Esophagus squamous epithelium (tissue), 5 donors: ENCODE measurements at regions not wholly inside any gene's neighbourhood (a gene's known extent, or its start where the extent isn't known, plus 50 kb on each side); places are given as distances from the start of the nearest gene placed in this dataset.

Experiments used
- DNase-seq: peaks from one replicate; lab custom pipeline; 2025; lab: John Stamatoyannopoulos, UW
- H3K27ac ChIP-seq, 4 donors: fragments of 200-600 bp; sonication (generic); one replicate each; pipeline ENCODE4 v1.5.1; 2016 to 2019; ENCODE audit warnings: mild to moderate bottlenecking in 1 of 4
- H3K27me3 ChIP-seq, 4 donors: fragments of 200-600 bp; sonication (generic); 1 replicate in 3 of 4; 2 replicates in 1 of 4; pipeline versions ENCODE4 v1.5.1 to v1.6.0; 2017 to 2021; ENCODE audit warnings: antibody characterized with exemption in 1 of 4
- H3K36me3 ChIP-seq, 3 donors: fragments of 200-600 bp; sonication (generic); one replicate each; pipeline ENCODE4 v1.5.1; 2016 to 2019
- H3K4me1 ChIP-seq, 3 donors: fragments of 200-600 bp; sonication (generic); one replicate each; pipeline ENCODE4 v1.5.1; 2017 to 2019
- H3K4me3 ChIP-seq, 4 donors: fragments of 200-600 bp; sonication (generic); 1 replicate in 3 of 4; 2 replicates in 1 of 4; pipeline ENCODE4 v1.5.1; 2016 to 2019; ENCODE audit warnings: mild to moderate bottlenecking in 2 of 4, moderate library complexity in 1 of 4
- H3K9me3 ChIP-seq, 3 donors: fragments of 200-600 bp; sonication (generic); one replicate each; pipeline ENCODE4 v1.5.1; 2016 to 2019
- CTCF ChIP-seq, 6 experiments: fragments of 450-650 bp in 4 of 6; fragments of 200-600 bp in 2 of 6; sonication (generic) in 2 of 6; IDR thresholded peaks; one replicate each; pipeline ENCODE4 v1.5.1; 2016 to 2019; ENCODE audit warnings: antibody characterized with exemption in 6 of 6, mild to moderate bottlenecking in 4 of 6, moderate library complexity in 4 of 6
- POLR2A ChIP-seq, 4 donors: fragments of 450-650 bp; IDR thresholded peaks; one replicate each; pipeline ENCODE4 v1.6.1; 2017; ENCODE audit warnings: antibody characterized with exemption in 4 of 4, mild to moderate bottlenecking in 4 of 4, moderate library complexity in 3 of 4
- WGBS, 2 donors: methylation state at CpG; one replicate each; pipeline ENCODE4 v1.1.5; 2018; 5-methylcytosine and 5-hydroxymethylcytosine counted together
- intact Hi-C: fragments of 100-400 bp; cut with DNase I; formaldehyde crosslinking; loops from one replicate; pipeline ENCODE4 v1.15.0; 2022
- donor health status: DM: yes; HTN: yes; CAD: no.

GRCh38 chr12:45634273-45634917 lies 95.1 kb upstream of the ARID2 start:
- Histone ChIP-seq H3K4me1 (no peaks in the 10 kb centered on the region), H3K27ac (no peak overlapping the region), H3K27me3 (no peaks in the 10 kb centered on the region), H3K36me3 (no peaks in the 10 kb centered on the region), H3K9me3 (no peaks in the 10 kb centered on the region), H3K4me3 (no peak overlapping the region)
- intact Hi-C loops = no loop called here
- no peak for DNase-seq
- TF ChIP-seq POLR2A (IDR thresholded peaks at IDR 0.05) = no peak
- no peak for TF ChIP-seq CTCF (IDR thresholded peaks at IDR 0.05)
- 72 to 83% methylated on average over 6 of the region's 6 CpGs for WGBS, 2 donors

GRCh38 chr12:45637242-45637641 lies 92.3 kb upstream of the ARID2 start:
- Histone ChIP-seq H3K4me3 (no peak overlapping the region), H3K27ac (no peak overlapping the region), H3K4me1 (no peaks in the 10 kb centered on the region), H3K36me3 (no peaks in the 10 kb centered on the region), H3K27me3 (no peaks in the 10 kb centered on the region), H3K9me3 (no peaks in the 10 kb centered on the region)
- TF ChIP-seq POLR2A (IDR thresholded peaks at IDR 0.05) (no peak), CTCF (IDR thresholded peaks at IDR 0.05) (no peak)
- intact Hi-C loops = no loop called here
- 68 to 88% methylated on average over 2 of the region's 2 CpGs for WGBS, 2 donors
- no peak for DNase-seq

- no peak for DNase-seq
- Histone ChIP-seq H3K27me3 (no peaks in the 10 kb centered on the region), H3K36me3 (no peaks in the 10 kb centered on the region), H3K27ac (no peak overlapping the region), H3K9me3 (no peaks in the 10 kb centered on the region), H3K4me3 (no peak overlapping the region), H3K4me1 (no peaks in the 10 kb centered on the region)
- TF ChIP-seq POLR2A (IDR thresholded peaks at IDR 0.05) (no peak), CTCF (IDR thresholded peaks at IDR 0.05) (no peak)
- intact Hi-C loops = no loop called here
- WGBS, 2 donors = 63 to 74% methylated on average over 1 of the region's 1 CpG
These were observed 91.8 kb upstream of the ARID2 start for GRCh38 chr12:45637706-45638105.

- intact Hi-C loops = no loop called here
- H3K4me3 ChIP-seq = no peak overlapping the region
- no peak for TF ChIP-seq POLR2A (IDR thresholded peaks at IDR 0.05)
- TF ChIP-seq CTCF (IDR thresholded peaks at IDR 0.05) = no peak
- no peak overlapping the region for H3K27ac ChIP-seq
- no peaks in the 10 kb centered on the region for H3K4me1 ChIP-seq
- no peaks in the 10 kb centered on the region for H3K36me3 ChIP-seq
- 60 to 62% methylated on average over 1 of the region's 1 CpG for WGBS, 2 donors
- no peak for DNase-seq
- H3K27me3 ChIP-seq = no peaks in the 10 kb centered on the region
- no peaks in the 10 kb centered on the region for H3K9me3 ChIP-seq
These were observed 91.1 kb upstream of the ARID2 start for GRCh38 chr12:45638386-45638785.

- TF ChIP-seq POLR2A (IDR thresholded peaks at IDR 0.05) (no peak), CTCF (IDR thresholded peaks at IDR 0.05) (no peak)
- H3K27ac ChIP-seq = no peak overlapping the region
- H3K4me3 ChIP-seq = no peak overlapping the region
- no peaks in the 10 kb centered on the region for H3K27me3 ChIP-seq
- no peaks in the 10 kb centered on the region for H3K9me3 ChIP-seq
- peaks cover 0 to 6% (median 0%) of the 10 kb centered on the region in 3 donors for H3K4me1 ChIP-seq
- intact Hi-C loops = no loop called here
- WGBS, 2 donors = 6 to 14% methylated on average over 1 of the region's 1 CpG
- DNase-seq = no peak
- no peaks in the 10 kb centered on the region for H3K36me3 ChIP-seq
These were observed 85.0 kb upstream of the ARID2 start for GRCh38 chr12:45644541-45644940.
